HG02970 (cell line): ENCODE measurements at regions not wholly inside any gene's neighbourhood (a gene's known extent, or its start where the extent isn't known, plus 50 kb on each side); places are given as distances from the start of the nearest gene placed in this dataset.
"Not testable (repeated sequence)": the region's sequence is repeated elsewhere in the genome, so short reads cannot be mapped to it uniquely, and the experiment has no call there.

Source experiments
- ATAC-seq: cut with Tn5 transposase; IDR thresholded peaks from one replicate; pipeline ENCODE4 v1.9.1; 2021; ENCODE audit warnings: mild to moderate bottlenecking, moderate library complexity, moderate number of reproducible peaks; ENCODE audit not compliant: unreplicated experiment, low FRiP score

DNA sequence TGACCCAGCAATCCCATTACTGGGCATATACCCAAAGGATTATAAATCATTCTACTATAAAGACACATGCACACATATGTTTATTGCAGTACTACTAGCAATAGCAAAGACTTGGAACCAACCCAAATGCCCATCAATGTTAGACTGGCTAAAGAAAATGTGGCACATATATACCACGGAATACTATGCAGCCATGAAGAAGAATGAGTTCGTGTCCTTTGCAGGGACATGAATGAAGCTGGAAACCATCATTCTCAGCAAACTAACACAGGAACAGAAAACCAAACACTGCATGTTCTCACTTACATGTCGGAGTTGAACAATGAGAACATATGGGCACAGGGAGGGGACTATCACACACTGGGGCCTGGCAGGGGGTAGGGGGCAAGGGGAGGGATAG, 183.0 kb downstream of the HACE1 start:
- not testable (repeated sequence) for ATAC-seq

DNA sequence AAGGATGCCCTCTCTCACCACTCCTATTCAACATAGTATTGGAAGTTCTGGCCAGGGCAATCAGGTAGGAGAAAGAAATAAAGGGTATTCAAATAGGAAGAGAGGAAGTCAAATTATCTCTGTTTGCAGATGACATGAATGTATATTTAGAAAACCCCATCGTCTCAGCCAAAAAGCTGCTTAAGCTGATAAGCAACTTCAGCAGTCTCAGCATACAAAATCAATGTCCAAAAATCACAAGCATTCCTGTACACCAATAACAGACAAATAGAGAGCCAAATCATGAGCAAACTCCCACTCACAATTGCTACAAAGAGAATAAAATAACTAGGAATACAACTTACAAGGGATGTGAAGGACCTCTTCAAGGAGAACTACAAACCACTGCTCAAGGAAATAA, 184.6 kb downstream of the HACE1 start:
- ATAC-seq, result not testable (repeated sequence)

DNA sequence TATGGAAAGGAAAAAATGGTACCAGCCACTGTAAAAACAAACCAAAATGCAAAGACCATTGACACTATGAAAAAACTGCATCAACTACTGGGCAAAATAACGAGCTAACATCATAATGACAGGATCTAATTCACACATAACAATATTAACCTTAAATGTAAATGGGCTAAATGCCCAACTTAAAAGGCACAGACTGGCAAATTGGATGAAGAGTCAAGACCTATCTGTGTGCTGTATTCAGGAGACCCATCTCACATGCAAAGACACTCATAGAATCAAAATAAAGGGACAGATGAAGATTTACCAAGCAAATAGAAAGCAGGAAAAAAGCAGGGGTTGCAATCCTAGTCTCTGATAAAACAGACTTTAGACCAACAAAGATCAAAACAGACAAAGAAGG, 186.6 kb downstream of the HACE1 start:
- not testable (repeated sequence) for ATAC-seq

DNA sequence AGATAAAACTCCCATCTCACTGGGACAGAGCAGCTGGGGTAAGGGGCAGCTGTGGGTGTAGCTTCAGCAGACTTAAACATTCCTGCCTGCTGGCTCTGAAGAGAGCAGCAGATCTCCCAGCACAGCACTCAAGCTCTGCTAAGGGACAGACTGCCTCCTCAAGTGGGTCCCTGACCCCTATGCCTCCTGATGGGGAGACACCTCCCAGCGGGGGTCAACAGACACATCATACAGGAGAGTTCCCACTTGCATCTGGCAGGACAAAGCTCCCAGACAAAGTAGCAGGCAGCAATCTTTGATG, 188.2 kb downstream of the HACE1 start:
- not testable (repeated sequence) for ATAC-seq

DNA sequence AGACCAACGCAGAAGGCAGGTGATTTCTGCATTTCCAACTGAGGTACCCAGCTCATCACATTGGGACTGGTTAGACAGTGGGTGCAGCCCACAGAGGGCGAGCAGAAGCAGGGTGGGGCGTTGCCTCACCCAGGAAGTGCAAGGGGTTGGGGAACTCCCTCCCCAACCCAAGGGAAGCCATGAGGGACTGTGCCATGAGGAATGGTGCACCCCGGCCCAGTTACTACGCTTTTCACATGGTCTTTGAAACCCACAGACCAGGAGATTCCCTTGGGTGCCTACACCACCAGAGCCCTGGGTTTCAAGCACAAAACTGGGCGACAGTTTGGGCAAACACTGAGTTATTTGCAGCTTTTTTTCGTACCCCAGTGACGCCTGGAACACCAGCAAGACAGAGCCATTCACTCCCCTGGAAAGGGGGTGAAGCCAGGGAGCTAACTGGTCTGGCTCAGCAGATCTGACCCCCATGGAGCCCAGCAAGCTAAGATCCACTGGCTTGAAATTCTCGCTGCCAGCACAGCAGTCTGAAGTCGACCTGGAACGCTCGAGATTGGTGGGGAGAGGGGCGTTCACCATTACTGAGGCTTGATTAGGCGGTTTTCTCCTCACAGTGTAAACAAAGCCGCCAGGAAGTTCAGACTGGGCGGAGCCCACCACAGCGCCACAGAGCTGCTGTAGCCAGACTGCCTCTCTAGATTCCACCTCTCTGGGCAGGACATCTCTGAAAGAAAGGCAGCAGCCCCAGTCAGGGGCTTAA, 188.7 kb downstream of the HACE1 start:
- not testable (repeated sequence) for ATAC-seq

DNA sequence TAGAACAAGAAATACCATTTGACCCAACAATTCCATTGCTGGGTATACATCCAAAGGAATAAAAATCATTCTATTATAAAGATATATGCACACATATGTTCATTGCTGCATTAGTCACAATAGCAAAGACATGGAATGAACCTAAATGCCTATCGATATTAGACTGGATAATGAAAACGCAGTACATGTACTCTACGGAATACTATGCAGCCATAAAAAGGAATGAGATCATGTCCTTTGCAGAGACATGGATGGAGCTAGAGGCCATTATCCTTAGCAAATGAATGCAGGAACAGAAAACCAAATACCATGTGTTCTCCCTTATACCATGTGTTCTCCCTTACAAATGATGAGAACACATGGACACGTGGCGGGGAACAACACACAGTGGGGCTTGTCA, 190.2 kb downstream of the HACE1 start:
- no peak for ATAC-seq

DNA sequence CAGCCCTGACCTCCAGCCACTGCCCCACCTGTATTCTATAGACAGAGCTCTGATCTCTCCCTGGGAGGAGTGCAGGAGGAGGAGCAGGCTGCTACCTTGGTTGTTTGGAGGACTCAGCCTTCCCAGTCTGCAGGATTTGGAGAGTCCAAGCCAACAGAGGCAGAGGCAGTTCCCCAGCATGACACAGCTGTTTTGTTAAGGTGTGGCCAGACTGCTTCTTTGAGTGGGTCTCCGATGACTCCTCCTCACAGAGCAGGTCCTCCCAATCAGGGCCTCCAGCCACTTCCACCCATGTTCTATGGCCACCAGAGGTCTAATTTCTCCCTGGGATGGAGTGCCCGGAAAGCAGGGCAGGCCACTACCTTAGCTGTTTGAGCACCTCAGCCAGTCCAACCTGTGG, 203.5 kb downstream of the HACE1 start:
- no peak for ATAC-seq

DNA sequence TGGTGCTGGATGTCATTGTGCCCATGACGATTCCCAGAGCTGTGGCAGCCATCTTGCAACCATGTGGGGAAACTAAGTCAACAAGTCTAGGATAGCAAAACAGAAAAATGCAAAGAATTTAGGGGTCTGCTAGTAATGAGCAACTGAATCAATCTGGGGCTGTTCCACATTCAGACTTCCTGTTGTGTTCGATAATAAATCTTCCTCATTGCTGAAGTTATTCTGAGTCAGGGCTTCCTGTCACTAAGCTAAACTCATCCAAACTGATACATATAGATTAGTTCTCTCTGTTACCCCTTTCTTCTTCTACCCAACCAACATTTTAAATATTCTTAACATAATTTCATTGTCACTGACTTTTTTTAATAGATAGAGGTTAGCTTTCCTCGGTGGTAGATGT, 205.9 kb downstream of the HACE1 start:
- ATAC-seq, result no peak

DNA sequence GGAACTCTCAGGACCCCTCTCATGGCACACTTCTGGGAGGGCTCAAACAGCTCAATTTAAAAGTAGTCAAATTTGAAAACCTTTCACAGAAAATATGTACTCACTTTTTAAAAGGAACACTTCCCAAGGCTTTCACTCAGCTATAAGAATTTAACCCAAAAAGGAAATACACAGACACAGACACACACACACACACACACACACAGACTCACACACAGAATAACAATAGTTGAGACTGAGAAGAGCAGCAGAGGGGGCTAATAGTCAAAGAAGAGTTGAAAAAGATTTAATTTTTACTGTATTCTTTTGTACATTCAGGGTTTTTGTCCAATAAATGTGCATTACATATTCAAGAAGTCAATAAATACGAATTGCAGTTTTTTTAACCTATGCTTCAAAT, 211.4 kb downstream of the HACE1 start:
- no peak for ATAC-seq

DNA sequence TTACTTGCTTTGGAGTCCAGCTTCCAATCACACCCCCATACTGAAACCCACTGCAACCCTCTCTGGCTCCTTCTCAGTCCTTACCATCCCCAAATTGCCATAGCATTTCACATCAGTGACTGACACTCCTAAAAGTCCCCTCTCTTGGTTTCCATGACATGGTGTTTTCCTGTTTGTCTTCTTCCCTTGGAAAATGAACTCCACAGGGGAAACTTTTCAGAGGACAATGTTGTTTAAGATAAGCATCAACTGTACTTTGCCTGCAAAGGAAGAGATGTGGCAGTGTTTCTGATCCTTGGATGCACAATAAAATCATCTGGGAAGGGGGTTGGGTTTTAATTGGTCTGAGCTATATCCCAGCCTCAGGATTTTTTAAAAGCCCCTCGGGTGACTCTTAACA, 214.9 kb downstream of the HACE1 start:
- ATAC-seq, result no peak

DNA sequence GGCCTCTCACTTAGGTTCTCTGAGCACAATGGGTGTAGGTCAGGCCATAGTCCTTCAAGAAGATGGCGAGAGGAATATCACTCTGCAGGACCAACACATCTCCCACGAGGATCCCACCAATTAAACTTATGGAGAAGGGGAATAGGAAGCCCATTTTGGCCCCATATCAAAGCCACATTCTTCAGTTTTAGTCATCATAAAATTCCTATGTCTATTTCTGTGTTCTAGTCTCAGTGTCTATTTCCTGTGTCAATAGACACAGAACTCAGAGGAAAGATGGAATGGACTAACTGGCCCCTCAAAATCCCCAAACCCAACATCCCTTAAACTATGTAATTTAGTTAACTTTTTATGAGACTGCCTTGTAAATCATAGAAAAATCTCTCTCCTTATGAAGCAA, 216.8 kb downstream of the HACE1 start:
- no peak for ATAC-seq

DNA sequence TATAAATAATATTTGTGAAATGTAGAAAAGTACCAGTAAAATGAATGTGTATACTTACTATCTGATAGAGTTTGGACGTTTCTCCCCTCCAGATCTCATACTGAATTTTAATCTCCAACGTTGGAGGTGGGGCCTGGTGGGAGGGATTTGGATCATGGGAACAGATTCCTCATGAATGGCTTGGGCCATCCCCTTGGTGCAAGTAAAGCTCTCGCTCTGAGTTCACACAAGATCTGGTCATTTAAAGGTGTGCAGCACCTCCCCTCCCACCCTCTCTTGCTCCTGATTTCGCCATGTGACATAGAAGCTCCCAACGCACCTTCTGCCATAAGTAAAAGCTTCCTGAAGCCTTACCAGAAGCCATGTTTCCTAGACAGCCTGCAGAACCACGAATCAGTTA, 219.0 kb downstream of the HACE1 start:
- no peak for ATAC-seq

DNA sequence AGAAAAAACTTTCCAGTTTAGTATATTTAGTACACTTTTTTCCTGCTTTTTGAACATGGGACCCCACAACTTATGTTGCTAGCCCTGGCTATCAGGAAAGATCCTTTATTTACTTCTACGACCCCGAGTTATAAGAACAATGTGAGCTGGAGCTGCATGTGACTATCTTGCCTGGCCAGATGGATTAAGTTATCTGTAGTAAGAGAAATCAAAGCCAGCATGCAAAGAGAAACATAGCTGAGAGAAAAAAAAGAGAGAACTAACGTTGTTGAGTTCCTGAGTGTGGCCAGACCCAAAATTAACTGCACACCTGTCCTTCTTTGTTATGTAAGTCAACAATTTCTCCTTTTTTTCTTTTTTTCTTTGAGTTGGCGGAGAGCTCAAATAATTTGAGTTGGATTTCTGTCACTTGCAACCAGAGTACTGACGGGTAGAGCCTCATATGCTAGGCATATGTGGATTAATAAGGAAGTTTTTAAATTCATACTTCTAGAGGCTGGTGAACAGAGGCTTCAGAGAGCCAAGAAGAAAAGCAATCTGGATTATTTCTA, 219.5 kb downstream of the HACE1 start:
- ATAC-seq, result no peak

DNA sequence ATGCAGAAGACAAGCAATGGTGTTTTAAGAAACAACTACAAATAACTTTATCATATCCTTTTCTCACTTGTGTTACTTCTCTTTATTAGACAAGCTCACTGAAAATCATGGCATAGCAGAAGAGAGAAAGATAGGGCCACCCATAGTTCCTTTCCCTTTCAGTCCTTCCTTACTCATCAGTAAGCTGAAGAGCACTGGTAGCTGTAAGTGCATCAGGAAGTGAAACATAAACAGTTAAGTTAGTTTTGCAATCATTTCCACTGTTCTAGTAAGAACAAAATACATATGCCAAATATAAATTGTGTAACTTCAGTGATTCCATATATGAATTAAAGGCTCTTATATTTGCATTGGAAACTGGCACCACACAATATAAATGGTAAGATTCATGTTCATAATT, 220.1 kb downstream of the HACE1 start:
- ATAC-seq, result peak; percentile 79

DNA sequence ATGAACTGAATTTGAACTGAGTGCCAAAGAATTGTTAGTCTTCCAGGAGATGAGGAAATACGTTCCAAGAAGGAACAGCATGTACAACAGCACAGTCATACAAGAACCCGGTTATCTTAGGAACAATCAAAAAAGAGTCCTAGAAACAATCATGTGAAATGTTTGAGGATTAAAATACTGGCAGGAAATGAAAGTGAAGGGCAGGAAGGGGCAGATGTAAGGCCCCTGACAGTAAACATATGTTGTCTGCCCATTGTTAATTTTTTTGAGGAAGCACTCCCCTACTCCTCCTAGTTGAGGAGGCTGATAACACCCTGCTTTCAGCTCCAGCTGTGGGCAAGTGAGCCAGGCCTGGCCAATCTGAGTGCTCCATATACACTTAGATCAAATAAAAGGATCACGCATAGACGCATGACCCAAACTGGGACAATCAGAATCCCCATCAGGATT, 220.9 kb downstream of the HACE1 start:
- no peak for ATAC-seq

DNA sequence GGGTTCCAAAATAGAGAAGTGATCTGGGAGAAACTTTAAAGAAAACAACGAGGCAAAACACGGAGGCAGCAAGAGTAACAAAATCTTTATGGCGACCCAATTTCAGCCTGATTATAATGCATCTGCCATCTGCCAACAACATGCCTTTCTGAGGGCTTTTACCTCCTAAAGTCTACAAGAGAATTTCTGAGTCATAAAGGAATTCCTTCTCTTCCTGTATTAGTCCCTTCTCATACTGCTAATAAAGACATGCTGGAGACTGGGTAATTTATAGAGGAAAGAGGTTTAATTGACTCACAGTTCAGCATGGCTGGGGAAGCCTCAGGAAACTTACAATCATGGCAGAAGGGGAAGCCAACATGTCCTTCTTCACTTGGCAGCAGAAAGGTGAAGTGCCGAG, 226.6 kb downstream of the HACE1 start:
- ATAC-seq, result no peak

DNA sequence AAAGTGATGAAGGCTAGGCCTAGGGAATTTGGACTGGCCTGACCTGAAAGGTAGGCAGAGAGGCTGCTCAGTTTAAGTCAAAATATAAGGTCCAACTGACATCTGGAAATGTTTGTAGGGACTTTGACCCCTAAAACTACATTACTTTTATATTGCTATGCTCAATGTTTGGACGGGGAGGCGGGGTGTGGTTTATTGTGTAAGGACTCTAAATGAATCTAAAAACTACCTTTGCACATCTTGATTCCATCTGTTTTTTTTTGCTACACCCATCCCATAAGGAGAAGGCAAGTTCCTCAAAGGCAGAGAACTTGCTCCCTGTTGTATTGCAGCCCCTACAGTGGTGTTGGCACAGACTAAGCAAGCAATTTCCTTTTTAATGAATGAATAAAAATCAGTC, 227.1 kb downstream of the HACE1 start:
- ATAC-seq, result no peak

DNA sequence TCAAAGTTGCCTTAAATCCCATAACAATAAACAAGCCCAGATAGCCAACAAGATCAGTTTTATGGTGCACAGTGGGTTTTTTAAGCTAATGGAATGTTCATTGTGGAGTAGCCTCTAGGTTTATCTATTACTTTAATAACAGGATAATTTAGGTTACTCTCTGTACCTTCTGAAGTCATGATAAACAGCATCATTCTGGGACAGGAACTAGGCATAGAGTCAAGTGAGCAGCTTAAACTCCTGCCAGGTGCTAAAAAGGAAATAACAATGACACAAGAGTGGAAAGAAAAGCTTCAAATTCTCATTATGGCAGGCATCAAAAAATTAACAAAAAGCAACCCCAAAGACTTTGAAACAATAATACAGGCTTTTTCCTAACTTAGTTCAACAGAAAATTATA, 228.8 kb downstream of the HACE1 start:
- no peak for ATAC-seq

DNA sequence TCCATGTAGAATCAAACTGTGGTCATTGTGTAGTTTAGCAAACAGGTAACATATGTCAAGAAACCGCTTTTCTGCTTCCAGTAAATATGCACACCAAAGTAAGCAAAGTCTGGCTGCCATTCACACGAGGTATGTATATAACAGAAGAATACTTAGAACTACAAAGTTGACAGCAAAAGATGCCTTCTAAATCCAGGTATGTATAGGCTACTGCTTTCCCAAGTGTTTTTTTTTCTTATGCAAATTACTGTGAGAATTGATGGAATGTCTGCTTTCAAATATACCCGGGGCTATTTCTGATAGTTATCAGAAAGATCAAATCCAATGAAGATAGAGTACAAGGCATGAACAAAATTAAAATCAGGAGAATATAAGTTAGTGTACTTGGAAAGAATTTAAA, 229.2 kb downstream of the HACE1 start:
- ATAC-seq, result no peak

DNA sequence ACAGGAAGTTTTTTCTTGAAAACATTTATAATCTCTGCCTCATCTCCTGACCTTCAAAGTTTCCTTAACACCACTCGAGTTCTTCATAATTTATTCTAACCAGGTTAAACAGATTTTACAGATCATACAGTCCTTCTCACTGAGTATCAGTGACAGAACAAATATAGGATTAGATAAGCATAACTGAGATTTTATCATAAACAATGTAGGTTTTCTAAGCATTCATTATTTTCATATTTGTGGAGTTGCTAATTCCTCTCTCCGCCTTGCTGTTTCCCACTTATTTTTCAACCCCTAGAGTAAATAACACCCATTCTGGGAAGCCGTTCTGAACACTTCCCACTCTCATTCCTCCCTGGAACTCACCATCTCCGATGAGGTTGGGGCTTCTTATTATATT, 229.9 kb downstream of the HACE1 start:
- ATAC-seq, result no peak

DNA sequence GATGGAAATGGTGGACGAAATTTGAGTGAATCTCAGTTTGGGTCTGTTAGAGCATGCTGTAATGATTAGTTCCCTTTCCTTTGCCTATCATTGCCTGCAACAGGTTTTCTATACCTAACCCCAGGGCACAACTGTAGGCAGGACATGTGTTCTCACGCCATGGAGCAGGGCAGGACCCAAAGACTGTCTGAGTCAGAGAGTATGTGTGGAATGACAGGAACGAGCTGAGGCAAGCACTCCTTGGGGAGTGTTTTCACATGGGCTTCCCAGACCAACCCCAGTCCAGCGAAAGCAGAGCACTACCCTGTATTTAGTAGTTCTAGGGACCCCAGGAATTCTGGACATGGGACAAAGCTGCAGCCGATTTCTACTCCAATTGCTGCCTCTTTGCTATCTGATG, 234.2 kb downstream of the HACE1 start:
- ATAC-seq, result no peak

DNA sequence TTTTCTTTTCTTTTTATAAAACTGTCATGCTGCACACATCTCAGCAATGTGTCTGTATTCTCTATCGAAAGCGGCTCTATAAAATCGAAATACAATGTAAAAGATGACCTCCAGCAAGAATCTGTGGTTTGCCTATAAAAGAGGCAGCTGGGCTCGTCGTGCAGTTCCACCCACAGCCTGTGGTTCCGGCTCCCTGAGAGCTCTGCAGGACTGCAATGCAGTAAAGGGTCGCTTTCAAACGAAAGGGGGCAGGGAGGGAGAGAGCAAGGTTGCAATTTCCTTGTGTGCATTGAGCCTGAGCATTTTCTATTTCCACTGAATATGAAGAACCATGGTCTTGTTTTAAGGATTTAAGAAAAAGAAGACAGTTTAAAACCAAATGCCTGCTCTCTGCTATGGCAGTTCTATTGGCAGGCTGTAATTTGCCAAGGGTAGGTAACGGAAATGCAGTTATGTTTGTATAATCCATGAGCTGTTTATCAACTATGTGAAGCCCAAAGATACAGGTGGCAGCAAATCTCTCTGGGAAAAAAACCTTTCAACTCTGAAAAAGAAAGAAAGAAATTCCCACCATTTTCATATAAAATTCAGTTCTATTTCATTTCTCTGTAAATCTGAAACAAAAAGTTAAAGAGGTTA, 236.5 kb downstream of the HACE1 start:
- no peak for ATAC-seq
